HepG2 (cell line): ENCODE measurements at regions not wholly inside any gene's neighbourhood (a gene's known extent, or its start where the extent isn't known, plus 50 kb on each side); places are given as distances from the start of the nearest gene placed in this dataset.

Experiments
- ATAC-seq: fragments of 200-7000 bp; cut with Tn5 transposase; 3 replicates; pipeline ENCODE4 v1.9.1; 2020; ENCODE audit warnings: mild to moderate bottlenecking, moderate library complexity
- BruUV-seq: library from RNA; stranded (reverse); fragments of 400-500 nt; replicated peaks from 2 replicates; lab custom pipeline; 2021; lab: Mats Ljungman, UMichigan
- CTCF ChIA-PET: fragments of 300-600 bp; formaldehyde crosslinking; extraction: SDS; loops from one replicate; lab custom pipeline; 2021; ENCODE audit warnings: low total read pairs, inconsistent platforms, low intra/inter-chr PET ratio; lab: Yijun Ruan, JAX
- POLR2A ChIA-PET: fragments of 350-600 bp; sonication (Branson Sonifier 250); formaldehyde crosslinking; loops from one replicate; lab custom pipeline; 2020; ENCODE audit warnings: antibody characterized with exemption, inconsistent platforms; lab: Yijun Ruan, JAX
- DNase-seq: peaks from one replicate; pipeline ENCODE4 v3.0.0-alpha.2; 2015; ENCODE audit warnings: low spot score
- FAIRE-seq: peaks from 3 replicates; lab custom pipeline; 2011; peaks lifted over from hg19 to GRCh38; lab: Jason Lieb, UNC
- H2AFZ ChIP-seq: one replicate; pipeline ENCODE4 v1.6.1; 2011; ENCODE audit warnings: low read length, inconsistent platforms
- H3K27ac ChIP-seq: fragments of 300-600 bp; 3 replicates; pipeline ENCODE4 v1.8.0; 2011; ENCODE audit warnings: mixed run types, mild to moderate bottlenecking, mixed read lengths, low read length, inconsistent platforms; ENCODE audit not compliant: insufficient read depth; ENCODE audit errors: extremely low read length
- H3K27me3 ChIP-seq, 2 experiments: fragments of 200-600 bp in 1 of 2; 2 replicates in 1 of 2; 3 replicates in 1 of 2; pipeline versions ENCODE4 v1.6.0 to v1.8.0; 2011; ENCODE audit warnings: low read length in 2 of 2, mild to moderate bottlenecking in 2 of 2, moderate library complexity in 2 of 2, inconsistent platforms in 1 of 2; ENCODE audit not compliant: insufficient read depth in 2 of 2, control insufficient read depth in 1 of 2
- H3K36me3 ChIP-seq, 2 experiments: fragments of 200-600 bp in 1 of 2; replicated peaks in 1 of 2; 2 replicates in 1 of 2; 3 replicates in 1 of 2; pipeline versions ENCODE4 v1.5.1 to v1.8.0; 2011; ENCODE audit warnings: low read length in 2 of 2, inconsistent platforms in 1 of 2; ENCODE audit not compliant: insufficient read depth in 2 of 2, control insufficient read depth in 1 of 2
- H3K4me1 ChIP-seq: 2 replicates; pipeline ENCODE4 v1.5.1; 2012; ENCODE audit warnings: low read length, inconsistent platforms; ENCODE audit not compliant: insufficient read depth
- H3K4me2 ChIP-seq: 2 replicates; pipeline ENCODE4 v1.6.0; 2011; ENCODE audit warnings: low read depth, low read length, inconsistent platforms
- H3K4me3 ChIP-seq, 3 experiments: fragments of 200-600 bp in 1 of 3; sonication (generic), shearing (Covaris generic) in 1 of 3; replicated peaks in 1 of 3; 2 replicates each; pipeline ENCODE4 v1.5.1; 2011 to 2016; ENCODE audit warnings: low read length in 3 of 3, inconsistent platforms in 2 of 3, low read depth in 2 of 3, mild to moderate bottlenecking in 2 of 3, control low read depth in 1 of 3, mixed read lengths in 1 of 3; ENCODE audit not compliant: insufficient read depth in 1 of 3
- H3K79me2 ChIP-seq: one replicate; pipeline ENCODE4 v1.6.1; 2011; ENCODE audit warnings: low read length, inconsistent platforms; ENCODE audit not compliant: insufficient read depth
- H3K9ac ChIP-seq: 2 replicates; pipeline ENCODE4 v1.6.0; 2011; ENCODE audit warnings: mild to moderate bottlenecking, low read depth, low read length, inconsistent platforms; ENCODE audit not compliant: insufficient read depth
- H3K9me3 ChIP-seq: 2 replicates; pipeline ENCODE4 v1.5.1; 2012; ENCODE audit warnings: mild to moderate bottlenecking, low read length
- H4K20me1 ChIP-seq: 2 replicates; pipeline ENCODE4 v1.6.0; 2011; ENCODE audit warnings: inconsistent platforms, mild to moderate bottlenecking, low read length, moderate library complexity; ENCODE audit not compliant: insufficient read depth
- ATF7 ChIP-seq, 2 experiments: fragments of 450-650 bp in 1 of 2; sonication (generic) in 1 of 2; formaldehyde crosslinking in 1 of 2; IDR thresholded peaks; 2 replicates each; pipeline versions ENCODE4 v1.4.0 to v1.6.1; 2016 to 2020; ENCODE audit warnings: antibody characterized with exemption in 1 of 2, mild to moderate bottlenecking in 1 of 2, missing genetic modification reagents in 1 of 2
- NRL ChIP-seq: sonication (generic); formaldehyde crosslinking; IDR thresholded peaks from 2 replicates; pipeline ENCODE4 v1.5.0; 2020; ENCODE audit warnings: missing genetic modification reagents, mild to moderate bottlenecking, moderate library complexity, borderline replicate concordance
- PATZ1 ChIP-seq: sonication (generic); formaldehyde crosslinking; IDR thresholded peaks from 2 replicates; pipeline ENCODE4 v1.4.0; 2020; ENCODE audit warnings: missing genetic modification reagents
- USF2 ChIP-seq, 2 experiments: sonication (generic) in 1 of 2; formaldehyde crosslinking in 1 of 2; IDR thresholded peaks; 2 replicates each; pipeline versions ENCODE4 v1.5.1 to v1.6.1; 2011 to 2020; ENCODE audit warnings: borderline replicate concordance in 1 of 2, low read depth in 1 of 2, low read length in 1 of 2, mild to moderate bottlenecking in 1 of 2, missing genetic modification reagents in 1 of 2, moderate library complexity in 1 of 2
- ZNF362 ChIP-seq: sonication (generic); formaldehyde crosslinking; IDR thresholded peaks from 2 replicates; pipeline ENCODE4 v1.4.0; 2020; ENCODE audit warnings: missing genetic modification reagents, mild to moderate bottlenecking, borderline replicate concordance
- ZNF883 ChIP-seq: sonication (generic); formaldehyde crosslinking; IDR thresholded peaks from 2 replicates; pipeline ENCODE4 v1.5.1; 2020; ENCODE audit warnings: mild to moderate bottlenecking, missing genetic modification reagents; ENCODE audit errors: not compliant biosample characterization
- WGBS: methylation state at CpG from one replicate; pipeline ENCODE4 v1.1.6; 2017; ENCODE audit warnings: low lambda C conversion rate; 5-methylcytosine and 5-hydroxymethylcytosine counted together
- in situ Hi-C: cut with HindIII; loops from 2 replicates; pipeline ENCODE4 v1.10.0; 2017; ENCODE audit warnings: low pct_unique_long_range_greater_than_20kb; ENCODE audit not compliant: extremely low pct_ligation_motif_present
- intact Hi-C: fragments of 100-400 bp; cut with micrococcal nuclease; formaldehyde crosslinking; loops from one replicate; pipeline ENCODE4 v1.10.0; 2022; ENCODE audit not compliant: unreplicated experiment
- TF ChIP-seq, protein P1 (sequence below): sonication (generic); formaldehyde crosslinking; IDR thresholded peaks from 2 replicates; pipeline ENCODE4 v1.5.1; 2020; ENCODE audit warnings: missing genetic modification reagents, mild to moderate bottlenecking, borderline replicate concordance
- TF ChIP-seq, protein P2 (sequence below): sonication (generic); formaldehyde crosslinking; IDR thresholded peaks from 2 replicates; pipeline ENCODE4 v1.5.0; 2020; ENCODE audit warnings: missing genetic modification reagents

DNA sequence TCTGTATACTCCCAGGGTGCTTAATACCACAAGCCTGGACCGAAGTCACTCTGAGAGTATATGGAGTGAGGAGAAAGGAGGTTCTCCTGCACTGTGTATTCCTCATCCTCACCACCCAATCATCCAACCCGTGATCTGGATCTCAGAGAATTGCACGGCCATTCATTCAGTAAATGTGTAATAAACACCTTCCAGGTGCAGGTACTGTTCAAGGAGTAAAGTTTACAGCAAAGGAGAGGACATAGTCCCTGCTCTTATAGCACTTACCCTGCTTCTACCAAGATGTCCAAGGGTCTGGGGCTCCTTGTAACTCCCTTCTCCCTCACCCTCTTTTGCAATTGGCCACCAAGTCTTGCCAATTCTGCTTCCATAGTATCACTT lies 139.2 kb upstream of the JUN start:
- no peaks in the 10 kb centered on the region for H3K9me3 ChIP-seq
- H3K36me3 ChIP-seq: no peaks in the 10 kb centered on the region
- DNase-seq (no peak), ATAC-seq (no peak), FAIRE-seq (no peak)
- H3K4me1 ChIP-seq: peaks cover 14% of the 10 kb centered on the region
- no peaks in the 10 kb centered on the region for H3K79me2 ChIP-seq
- CTCF ChIA-PET: no interaction called here
- in situ Hi-C loops: no loop called here
- no peak overlapping the region for H3K9ac ChIP-seq
- POLR2A ChIA-PET: no interaction called here
- WGBS: 68% methylated on average over 3 of the region's 3 CpGs
- H3K4me3 ChIP-seq: no peak overlapping the region
- intact Hi-C loops: loop anchor here (10.0 kb wide), 1 partner anchor 832 kb away; no protein-coding TSS in a partner anchor
- peaks cover 0 to 3% of the 10 kb centered on the region in 2 experiments; a peak in 2 of 5 replicates for H3K27me3 ChIP-seq
- BruUV-seq: no TSS peak
- H3K4me2 ChIP-seq: no peak overlapping the region
- TF ChIP-seq PATZ1 (CRISPR knock-in tag) (no peak), ZNF362 (no peak)
- H2AFZ ChIP-seq: no peak overlapping the region
- H3K27ac ChIP-seq: no peak overlapping the region
- H4K20me1 ChIP-seq: no peaks in the 10 kb centered on the region

DNA sequence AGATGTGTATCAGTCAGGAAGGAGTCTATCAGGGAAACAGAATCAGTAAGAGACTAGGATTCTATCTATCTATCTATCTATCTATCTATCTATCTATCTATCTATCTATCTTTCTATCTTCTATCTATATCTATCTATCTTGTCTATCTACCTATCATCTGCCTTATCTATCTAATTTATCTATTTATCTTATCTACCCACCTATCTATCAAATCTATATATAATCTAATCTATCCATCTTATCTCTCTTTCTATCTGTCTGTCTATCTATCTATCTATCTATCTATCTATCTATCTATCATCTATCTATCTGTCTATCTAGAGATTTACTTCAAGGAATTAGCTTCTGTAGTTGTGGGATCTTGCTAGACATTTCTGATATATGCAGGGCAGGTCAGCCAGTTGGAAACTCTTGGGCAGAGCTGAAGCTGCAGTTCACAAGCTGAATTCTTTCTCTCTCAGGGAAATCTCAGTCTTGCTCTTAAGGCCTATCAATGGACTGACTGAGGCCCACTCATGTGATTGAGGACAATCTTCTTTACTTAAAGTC lies 140.2 kb upstream of the JUN start:
- H3K27me3 ChIP-seq: peaks cover 0 to 3% of the 10 kb centered on the region in 2 experiments; a peak in 2 of 5 replicates
- H3K4me3 ChIP-seq: no peak overlapping the region
- no TSS peak for BruUV-seq
- no peak overlapping the region for H3K4me2 ChIP-seq
- no peak overlapping the region for H3K9ac ChIP-seq
- intact Hi-C loops (loop anchor here (10.0 kb wide), 1 partner anchor 831 kb away; no protein-coding TSS in a partner anchor), in situ Hi-C loops (no loop called here)
- FAIRE-seq (no peak), ATAC-seq (no peak), DNase-seq (no peak)
- ChIA-PET POLR2A (no interaction called here), CTCF (no interaction called here)
- H3K79me2 ChIP-seq: no peaks in the 10 kb centered on the region
- peaks cover 23% of the 10 kb centered on the region for H3K4me1 ChIP-seq
- no peak overlapping the region for H2AFZ ChIP-seq
- no peaks in the 10 kb centered on the region for H4K20me1 ChIP-seq
- no peaks in the 10 kb centered on the region for H3K36me3 ChIP-seq
- no peak overlapping the region for H3K27ac ChIP-seq
- H3K9me3 ChIP-seq: no peaks in the 10 kb centered on the region
- TF ChIP-seq NRL (CRISPR knock-in tag): no peak
- no peak for TF ChIP-seq ZNF883 (CRISPR knock-in tag)
- TF ChIP-seq ATF7 (IDR thresholded peaks at IDR 0.05): no peak
- TF ChIP-seq ATF7 (CRISPR knock-in tag; IDR thresholded peaks at IDR 0.05): no peak
- no peak for TF ChIP-seq USF2 (IDR thresholded peaks at IDR 0.05; ENCODE audit: low read depth, low read length)
- no peak for TF ChIP-seq USF2 (CRISPR knock-in tag; IDR thresholded peaks at IDR 0.05; ENCODE audit: borderline replicate concordance)
- TF ChIP-seq, protein P1, sequence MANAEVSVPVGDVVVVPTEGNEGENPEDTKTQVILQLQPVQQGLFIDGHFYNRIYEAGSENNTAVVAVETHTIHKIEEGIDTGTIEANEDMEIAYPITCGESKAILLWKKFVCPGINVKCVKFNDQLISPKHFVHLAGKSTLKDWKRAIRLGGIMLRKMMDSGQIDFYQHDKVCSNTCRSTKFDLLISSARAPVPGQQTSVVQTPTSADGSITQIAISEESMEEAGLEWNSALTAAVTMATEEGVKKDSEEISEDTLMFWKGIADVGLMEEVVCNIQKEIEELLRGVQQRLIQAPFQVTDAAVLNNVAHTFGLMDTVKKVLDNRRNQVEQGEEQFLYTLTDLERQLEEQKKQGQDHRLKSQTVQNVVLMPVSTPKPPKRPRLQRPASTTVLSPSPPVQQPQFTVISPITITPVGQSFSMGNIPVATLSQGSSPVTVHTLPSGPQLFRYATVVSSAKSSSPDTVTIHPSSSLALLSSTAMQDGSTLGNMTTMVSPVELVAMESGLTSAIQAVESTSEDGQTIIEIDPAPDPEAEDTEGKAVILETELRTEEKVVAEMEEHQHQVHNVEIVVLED (CRISPR knock-in tag): no peak
- TF ChIP-seq, protein P2, sequence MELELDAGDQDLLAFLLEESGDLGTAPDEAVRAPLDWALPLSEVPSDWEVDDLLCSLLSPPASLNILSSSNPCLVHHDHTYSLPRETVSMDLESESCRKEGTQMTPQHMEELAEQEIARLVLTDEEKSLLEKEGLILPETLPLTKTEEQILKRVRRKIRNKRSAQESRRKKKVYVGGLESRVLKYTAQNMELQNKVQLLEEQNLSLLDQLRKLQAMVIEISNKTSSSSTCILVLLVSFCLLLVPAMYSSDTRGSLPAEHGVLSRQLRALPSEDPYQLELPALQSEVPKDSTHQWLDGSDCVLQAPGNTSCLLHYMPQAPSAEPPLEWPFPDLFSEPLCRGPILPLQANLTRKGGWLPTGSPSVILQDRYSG (CRISPR knock-in tag): no peak
